Astrocyte (in vitro differentiated cells and primary cell): ENCODE measurements at regions not wholly inside any gene's neighbourhood (a gene's known extent, or its start where the extent isn't known, plus 50 kb on each side); places are given as distances from the start of the nearest gene placed in this dataset.

Source experiments
- CTCF ChIP-seq: IDR thresholded peaks from 2 replicates; pipeline ENCODE4 v1.5.1; 2011; ENCODE audit warnings: low read depth, mild to moderate bottlenecking, inconsistent platforms, low read length, moderate library complexity; ENCODE audit not compliant: insufficient read depth
- EZH2 ChIP-seq: IDR thresholded peaks from 2 replicates; pipeline ENCODE4 v1.6.1; 2012; ENCODE audit warnings: mild to moderate bottlenecking, low read length, inconsistent platforms; ENCODE audit not compliant: insufficient read depth

GRCh38 chr1:185610954-185611353 is 123.2 kb upstream of the HMCN1 start:
- TF ChIP-seq CTCF (no peak), EZH2 (no peak)
